Myocyte (in vitro differentiated cells): ENCODE measurements at regions not wholly inside any gene's neighbourhood (a gene's known extent, or its start where the extent isn't known, plus 50 kb on each side); places are given as distances from the start of the nearest gene placed in this dataset.
"Not testable (repeated sequence)": the region's sequence is repeated elsewhere in the genome, so short reads cannot be mapped to it uniquely, and the experiment has no call there.

Experiments used
- DNase-seq: peaks from one replicate; pipeline ENCODE4 v3.0.0-alpha.2; 2012; ENCODE audit warnings: low read depth

DNA sequence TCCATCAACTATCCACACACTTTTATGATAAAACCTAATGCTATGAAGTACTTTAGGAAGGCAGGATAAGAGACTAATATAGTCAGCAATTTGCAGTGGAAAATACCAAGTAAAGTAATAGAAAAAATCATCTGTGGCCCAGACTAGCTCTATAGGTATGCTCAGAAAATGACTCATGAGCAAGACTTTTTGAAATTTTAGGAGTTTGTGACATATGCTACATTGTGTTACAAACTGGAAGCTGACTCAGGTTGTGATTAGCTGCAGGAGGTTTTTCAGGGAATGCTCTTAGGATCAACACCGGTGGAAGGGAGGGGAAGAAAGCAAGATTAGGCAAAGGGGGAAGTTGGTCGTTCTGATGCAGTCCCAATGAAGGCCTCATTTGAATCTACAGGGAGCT is 56.1 kb downstream of the FEZF1 start:
- no peak for DNase-seq

- DNase-seq: not testable (repeated sequence)
Observed at GRCh38 chr7:122238729-122239128, 65.8 kb downstream of the FEZF1 start.

GRCh38 chr7:122238297-122238696 is 66.3 kb downstream of the FEZF1 start:
- DNase-seq: not testable (repeated sequence)

DNA sequence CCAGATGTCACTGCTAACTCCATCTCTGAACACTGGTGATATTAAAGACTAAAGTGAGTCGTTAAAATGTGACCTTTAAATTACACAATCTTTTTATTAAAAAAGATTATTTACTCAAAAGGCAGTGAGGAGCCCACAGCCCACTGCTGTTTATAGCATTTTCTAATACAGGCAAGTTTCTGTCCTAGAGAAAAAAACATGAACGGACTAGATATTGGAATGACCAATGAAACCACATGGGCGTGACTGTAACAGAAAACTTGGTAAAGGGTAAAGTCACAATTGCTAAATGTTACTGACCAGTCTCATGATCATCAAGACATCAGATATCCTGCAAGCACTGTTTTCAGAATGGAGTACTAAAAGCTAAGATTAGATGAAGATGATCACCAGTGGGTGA is 78.7 kb downstream of the FEZF1 start:
- no peak for DNase-seq

DNA sequence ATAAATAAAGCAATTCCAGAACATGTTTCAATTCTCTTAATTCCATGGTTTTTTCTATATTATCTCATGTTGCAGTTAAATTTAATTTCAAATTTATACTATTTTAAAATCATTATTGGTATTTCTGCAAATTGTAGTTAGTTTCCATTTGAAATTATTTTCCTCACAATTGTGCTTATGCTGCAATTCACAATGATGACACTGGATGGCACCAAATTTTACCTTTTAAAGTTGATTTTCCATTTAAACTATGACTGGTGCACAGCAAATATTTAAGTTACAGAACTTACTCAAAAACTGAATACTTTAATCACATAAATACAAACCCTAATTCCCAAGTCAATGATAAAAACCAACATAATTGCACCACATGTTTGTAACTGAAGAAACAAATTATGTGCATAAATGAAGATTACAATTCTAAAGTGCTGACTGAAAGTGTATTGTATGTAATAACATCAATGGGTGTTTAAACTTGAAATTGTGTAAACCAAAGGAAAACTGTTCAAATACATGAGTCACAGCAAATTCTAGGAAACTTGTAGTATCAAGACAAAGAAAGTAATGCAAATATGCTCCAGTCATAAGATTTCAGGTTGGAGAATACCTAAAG is 75.3 kb upstream of the AASS start:
- peak; percentile 55 for DNase-seq

DNA sequence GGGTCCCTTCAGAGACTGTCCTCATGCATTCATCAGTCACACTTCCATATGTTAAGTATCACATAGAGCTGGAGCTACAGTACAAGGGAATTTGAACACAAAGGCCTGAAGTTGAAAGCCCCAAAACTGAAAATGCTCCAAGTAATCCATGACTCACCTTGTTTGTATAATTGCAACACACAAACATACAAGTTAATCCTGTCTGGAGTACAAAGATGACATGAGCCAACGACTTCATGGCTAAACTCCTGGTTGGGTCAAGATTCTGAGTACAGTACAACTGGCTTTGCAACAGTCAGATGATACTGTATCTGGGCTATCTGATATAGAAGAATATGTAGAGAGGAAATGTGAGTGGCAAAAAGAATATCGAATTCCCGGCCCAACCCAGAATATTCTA is 73.1 kb upstream of the AASS start:
- no peak for DNase-seq

DNA sequence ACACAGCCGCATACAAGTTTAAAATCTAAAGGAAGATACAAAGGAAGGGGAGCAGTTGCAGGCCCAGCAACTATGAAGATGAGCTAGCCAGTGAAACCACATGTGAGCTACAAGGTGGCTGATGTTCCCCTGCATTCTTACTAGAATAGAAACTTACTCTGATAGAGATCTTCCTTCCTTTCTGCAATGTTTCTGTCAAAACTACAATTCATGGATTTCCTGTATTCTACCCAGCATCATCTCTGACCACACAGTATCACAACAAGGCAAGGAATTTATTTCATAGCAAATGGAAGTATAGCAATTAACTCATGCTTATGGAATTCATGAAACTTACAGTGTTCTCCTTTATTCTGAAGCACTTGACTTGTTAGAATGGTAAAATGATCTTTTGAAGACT is 68.7 kb upstream of the AASS start:
- DNase-seq: no peak

DNA sequence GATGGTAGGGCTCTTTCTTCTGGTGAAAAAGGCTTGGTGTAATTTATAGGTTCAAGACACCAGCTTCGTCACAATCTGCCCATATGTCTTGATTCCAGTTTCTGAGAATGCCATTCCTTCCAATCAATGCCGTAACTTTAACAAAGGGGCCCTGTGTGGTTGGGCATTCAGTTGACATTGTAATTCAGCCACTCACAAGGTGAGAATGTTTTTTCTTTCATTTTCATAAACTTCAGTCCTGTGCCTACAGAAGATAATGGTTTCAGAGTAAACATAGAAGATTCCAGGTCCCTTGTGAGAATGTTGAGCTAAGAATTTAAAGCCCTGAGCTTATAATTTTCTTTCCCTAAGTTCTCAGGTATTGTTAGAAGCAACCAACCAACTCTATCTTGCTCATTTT is 67.3 kb upstream of the AASS start:
- no peak for DNase-seq

GRCh38 chr7:122206985-122207384 is 62.9 kb upstream of the AASS start:
- DNase-seq: no peak

GRCh38 chr7:122203814-122204213 is 59.8 kb upstream of the AASS start:
- DNase-seq: no peak

DNA sequence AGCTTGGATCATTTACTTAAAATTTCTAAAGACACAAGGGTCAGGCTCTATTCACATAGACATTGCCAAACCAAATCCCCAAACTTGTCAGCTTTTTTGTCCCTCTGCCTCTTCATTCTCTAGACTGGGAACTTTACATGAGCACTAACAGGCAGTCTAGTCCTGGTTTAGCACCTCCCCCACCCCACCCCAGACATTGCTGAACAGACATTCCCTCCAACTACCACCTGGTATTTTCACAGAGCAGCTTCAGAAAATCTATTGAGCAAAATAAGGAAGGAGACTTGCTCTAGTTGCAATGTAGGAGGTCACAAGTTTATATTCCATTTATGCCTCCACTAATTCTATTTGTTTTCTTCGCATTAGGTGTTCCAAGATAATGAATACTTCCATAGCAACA is 56.8 kb upstream of the AASS start:
- no peak for DNase-seq

DNA sequence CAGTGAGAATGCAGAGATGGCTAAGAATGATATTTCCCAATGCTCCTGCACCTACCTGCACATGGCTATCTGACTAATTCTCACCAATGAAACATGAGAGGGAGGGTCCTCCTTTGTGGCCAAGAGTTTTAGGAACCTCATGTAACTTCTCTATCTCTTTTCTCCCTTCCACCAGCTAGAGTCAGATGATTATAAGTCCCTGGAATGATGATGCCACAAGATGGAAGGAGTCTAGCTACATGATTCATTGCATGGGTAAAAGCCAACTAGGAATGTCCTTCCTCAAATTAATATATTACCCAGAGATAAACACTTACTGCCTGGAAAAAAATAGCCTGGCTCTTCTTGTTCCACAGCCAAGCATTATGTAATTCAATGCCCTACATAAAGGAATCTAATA is 55.1 kb upstream of the AASS start:
- DNase-seq: no peak

DNA sequence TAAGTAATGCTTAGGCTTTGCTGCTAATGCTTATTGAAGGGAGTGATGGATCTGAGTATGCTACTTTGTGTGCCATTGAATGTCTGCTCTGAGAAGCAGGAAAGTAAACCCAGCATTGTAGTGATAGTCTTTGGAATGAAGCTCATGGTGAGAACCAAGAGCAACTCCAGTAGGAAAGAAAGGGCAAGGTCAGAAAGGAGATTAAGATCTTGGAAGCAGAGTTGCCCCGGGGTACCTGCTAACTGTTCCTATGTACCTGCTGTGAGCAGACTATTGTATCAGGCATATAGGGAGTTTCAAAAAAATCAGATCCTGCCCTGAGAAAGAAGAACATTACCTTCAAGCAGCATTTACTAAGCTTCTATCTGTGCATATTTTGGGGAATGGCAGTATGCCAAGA is 54.5 kb upstream of the AASS start:
- DNase-seq: no peak
